Neural cell (in vitro differentiated cells): ENCODE measurements at regions not wholly inside any gene's neighbourhood (a gene's known extent, or its start where the extent isn't known, plus 50 kb on each side); places are given as distances from the start of the nearest gene placed in this dataset.

ENCODE experiments used
- CTCF ChIP-seq: fragments of 450-650 bp; IDR thresholded peaks from 2 replicates; pipeline ENCODE4 v1.5.1; 2014; ENCODE audit warnings: antibody characterized with exemption, mild to moderate bottlenecking, moderate library complexity; ENCODE audit not compliant: poor library complexity, severe bottlenecking
- EZH2 ChIP-seq: fragments of 200-600, 300-800 bp; shearing (Covaris generic), sonication (generic); IDR thresholded peaks from 2 replicates; pipeline ENCODE4 v1.6.1; 2014; ENCODE audit warnings: antibody characterized with exemption, low read length, borderline replicate concordance, mild to moderate bottlenecking; ENCODE audit not compliant: insufficient read depth, poor library complexity, severe bottlenecking
- POLR2AphosphoS5 ChIP-seq: IDR thresholded peaks from 2 replicates; pipeline ENCODE4 v1.6.1; 2012
- TAF1 ChIP-seq: IDR thresholded peaks from 2 replicates; pipeline ENCODE4 v1.6.1; 2012; ENCODE audit warnings: low read depth

GRCh38 chr14:29178971-29179370, 412.4 kb downstream of the FOXG1 start:
- TF ChIP-seq EZH2 (no peak), POLR2AphosphoS5 (no peak), TAF1 (no peak), CTCF (no peak)
